ENCODE measurements at regions not wholly inside any gene's neighbourhood (a gene's known extent, or its start where the extent isn't known, plus 50 kb on each side); places are given as distances from the start of the nearest gene placed in this dataset.

DNA sequence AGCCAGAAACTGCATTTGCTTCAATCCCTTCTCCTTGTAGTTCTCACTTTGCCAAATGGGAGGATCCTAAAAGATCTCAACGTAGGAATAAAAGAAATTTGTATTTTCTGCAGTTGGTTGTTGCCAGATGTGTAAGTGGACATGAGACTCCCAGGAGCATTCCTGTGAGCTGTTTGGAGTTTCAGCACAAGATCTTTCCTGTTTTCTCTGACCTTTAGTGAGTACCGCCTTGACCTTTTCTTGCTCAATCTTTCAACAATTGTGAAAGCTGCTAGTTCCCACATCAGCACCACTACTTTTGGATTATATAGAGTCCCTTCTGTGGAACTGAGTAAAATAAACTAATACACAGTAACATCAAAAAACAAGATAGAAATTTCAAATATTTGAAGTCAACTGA, 683.8 kb upstream of the PABPC4L start:
- Mint-ChIP-seq H3K27me3 (ENCODE audit: insufficient read depth, low read depth, poor library complexity) (no peaks in the 10 kb centered on the region), H3K27ac (no peak overlapping the region), H3K4me3 (no peak overlapping the region), H3K9me3 (no peaks in the 10 kb centered on the region), H3K36me3 (ENCODE audit: low read depth) (no peaks in the 10 kb centered on the region), H3K4me1 (no peaks in the 10 kb centered on the region)
- peak overlapping the region; percentile 24; the same call in 1 of the 2 replicates for H2AFZ ChIP-seq
- no peaks in the 10 kb centered on the region for H4K20me1 ChIP-seq (replicated peaks; ENCODE audit: insufficient read depth)
- H3K4me1 ChIP-seq (ENCODE audit: insufficient read depth), result no peaks in the 10 kb centered on the region
- no peaks in the 10 kb centered on the region for H3K27me3 ChIP-seq (ENCODE audit: insufficient read depth)
- DNase-seq (ENCODE audit: low spot score) (no peak), ATAC-seq (no peak)
- no peak overlapping the region for H3K4me3 ChIP-seq
- H3K36me3 ChIP-seq (ENCODE audit: insufficient read depth), result no peaks in the 10 kb centered on the region
- H3K9me2 ChIP-seq (ENCODE audit: insufficient read depth), result no peaks in the 10 kb centered on the region
- no peaks in the 10 kb centered on the region for H3K79me2 ChIP-seq (replicated peaks; ENCODE audit: insufficient read depth)
- H3K27ac ChIP-seq (ENCODE audit: low read depth), result no peak overlapping the region
- no peak overlapping the region for H3K4me2 ChIP-seq
- no peaks in the 10 kb centered on the region for H3F3A ChIP-seq (replicated peaks; ENCODE audit: low read depth)
- TF ChIP-seq EZH2phosphoT487 (IDR thresholded peaks at IDR 0.05; ENCODE audit: unreplicated experiment) (no peak), ZNF114 (CRISPR knock-in tag; IDR thresholded peaks at IDR 0.05) (no peak)
- TF ChIP-seq, protein P1, sequence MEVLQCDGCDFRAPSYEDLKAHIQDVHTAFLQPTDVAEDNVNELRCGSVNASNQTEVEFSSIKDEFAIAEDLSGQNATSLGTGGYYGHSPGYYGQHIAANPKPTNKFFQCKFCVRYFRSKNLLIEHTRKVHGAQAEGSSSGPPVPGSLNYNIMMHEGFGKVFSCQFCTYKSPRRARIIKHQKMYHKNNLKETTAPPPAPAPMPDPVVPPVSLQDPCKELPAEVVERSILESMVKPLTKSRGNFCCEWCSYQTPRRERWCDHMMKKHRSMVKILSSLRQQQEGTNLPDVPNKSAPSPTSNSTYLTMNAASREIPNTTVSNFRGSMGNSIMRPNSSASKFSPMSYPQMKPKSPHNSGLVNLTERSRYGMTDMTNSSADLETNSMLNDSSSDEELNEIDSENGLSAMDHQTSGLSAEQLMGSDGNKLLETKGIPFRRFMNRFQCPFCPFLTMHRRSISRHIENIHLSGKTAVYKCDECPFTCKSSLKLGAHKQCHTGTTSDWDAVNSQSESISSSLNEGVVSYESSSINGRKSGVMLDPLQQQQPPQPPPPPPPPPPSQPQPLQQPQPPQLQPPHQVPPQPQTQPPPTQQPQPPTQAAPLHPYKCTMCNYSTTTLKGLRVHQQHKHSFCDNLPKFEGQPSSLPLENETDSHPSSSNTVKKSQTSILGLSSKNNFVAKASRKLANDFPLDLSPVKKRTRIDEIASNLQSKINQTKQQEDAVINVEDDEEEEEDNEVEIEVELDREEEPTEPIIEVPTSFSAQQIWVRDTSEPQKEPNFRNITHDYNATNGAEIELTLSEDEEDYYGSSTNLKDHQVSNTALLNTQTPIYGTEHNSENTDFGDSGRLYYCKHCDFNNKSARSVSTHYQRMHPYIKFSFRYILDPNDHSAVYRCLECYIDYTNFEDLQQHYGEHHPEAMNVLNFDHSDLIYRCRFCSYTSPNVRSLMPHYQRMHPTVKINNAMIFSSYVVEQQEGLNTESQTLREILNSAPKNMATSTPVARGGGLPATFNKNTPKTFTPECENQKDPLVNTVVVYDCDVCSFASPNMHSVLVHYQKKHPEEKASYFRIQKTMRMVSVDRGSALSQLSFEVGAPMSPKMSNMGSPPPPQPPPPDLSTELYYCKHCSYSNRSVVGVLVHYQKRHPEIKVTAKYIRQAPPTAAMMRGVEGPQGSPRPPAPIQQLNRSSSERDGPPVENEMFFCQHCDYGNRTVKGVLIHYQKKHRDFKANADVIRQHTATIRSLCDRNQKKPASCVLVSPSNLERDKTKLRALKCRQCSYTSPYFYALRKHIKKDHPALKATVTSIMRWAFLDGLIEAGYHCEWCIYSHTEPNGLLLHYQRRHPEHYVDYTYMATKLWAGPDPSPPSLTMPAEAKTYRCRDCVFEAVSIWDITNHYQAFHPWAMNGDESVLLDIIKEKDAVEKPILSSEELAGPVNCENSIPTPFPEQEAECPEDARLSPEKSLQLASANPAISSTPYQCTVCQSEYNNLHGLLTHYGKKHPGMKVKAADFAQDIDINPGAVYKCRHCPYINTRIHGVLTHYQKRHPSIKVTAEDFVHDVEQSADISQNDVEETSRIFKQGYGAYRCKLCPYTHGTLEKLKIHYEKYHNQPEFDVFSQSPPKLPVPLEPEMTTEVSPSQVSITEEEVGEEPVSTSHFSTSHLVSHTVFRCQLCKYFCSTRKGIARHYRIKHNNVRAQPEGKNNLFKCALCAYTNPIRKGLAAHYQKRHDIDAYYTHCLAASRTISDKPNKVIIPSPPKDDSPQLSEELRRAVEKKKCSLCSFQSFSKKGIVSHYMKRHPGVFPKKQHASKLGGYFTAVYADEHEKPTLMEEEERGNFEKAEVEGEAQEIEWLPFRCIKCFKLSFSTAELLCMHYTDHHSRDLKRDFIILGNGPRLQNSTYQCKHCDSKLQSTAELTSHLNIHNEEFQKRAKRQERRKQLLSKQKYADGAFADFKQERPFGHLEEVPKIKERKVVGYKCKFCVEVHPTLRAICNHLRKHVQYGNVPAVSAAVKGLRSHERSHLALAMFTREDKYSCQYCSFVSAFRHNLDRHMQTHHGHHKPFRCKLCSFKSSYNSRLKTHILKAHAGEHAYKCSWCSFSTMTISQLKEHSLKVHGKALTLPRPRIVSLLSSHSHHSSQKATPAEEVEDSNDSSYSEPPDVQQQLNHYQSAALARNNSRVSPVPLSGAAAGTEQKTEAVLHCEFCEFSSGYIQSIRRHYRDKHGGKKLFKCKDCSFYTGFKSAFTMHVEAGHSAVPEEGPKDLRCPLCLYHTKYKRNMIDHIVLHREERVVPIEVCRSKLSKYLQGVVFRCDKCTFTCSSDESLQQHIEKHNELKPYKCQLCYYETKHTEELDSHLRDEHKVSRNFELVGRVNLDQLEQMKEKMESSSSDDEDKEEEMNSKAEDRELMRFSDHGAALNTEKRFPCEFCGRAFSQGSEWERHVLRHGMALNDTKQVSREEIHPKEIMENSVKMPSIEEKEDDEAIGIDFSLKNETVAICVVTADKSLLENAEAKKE (CRISPR knock-in tag; IDR thresholded peaks at IDR 0.05), result no peak
- TF ChIP-seq, protein P2, sequence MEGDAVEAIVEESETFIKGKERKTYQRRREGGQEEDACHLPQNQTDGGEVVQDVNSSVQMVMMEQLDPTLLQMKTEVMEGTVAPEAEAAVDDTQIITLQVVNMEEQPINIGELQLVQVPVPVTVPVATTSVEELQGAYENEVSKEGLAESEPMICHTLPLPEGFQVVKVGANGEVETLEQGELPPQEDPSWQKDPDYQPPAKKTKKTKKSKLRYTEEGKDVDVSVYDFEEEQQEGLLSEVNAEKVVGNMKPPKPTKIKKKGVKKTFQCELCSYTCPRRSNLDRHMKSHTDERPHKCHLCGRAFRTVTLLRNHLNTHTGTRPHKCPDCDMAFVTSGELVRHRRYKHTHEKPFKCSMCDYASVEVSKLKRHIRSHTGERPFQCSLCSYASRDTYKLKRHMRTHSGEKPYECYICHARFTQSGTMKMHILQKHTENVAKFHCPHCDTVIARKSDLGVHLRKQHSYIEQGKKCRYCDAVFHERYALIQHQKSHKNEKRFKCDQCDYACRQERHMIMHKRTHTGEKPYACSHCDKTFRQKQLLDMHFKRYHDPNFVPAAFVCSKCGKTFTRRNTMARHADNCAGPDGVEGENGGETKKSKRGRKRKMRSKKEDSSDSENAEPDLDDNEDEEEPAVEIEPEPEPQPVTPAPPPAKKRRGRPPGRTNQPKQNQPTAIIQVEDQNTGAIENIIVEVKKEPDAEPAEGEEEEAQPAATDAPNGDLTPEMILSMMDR (conservative IDR thresholded peaks at IDR 0.05; ENCODE audit: low read depth in 2 of 2), result no peak
- TF ChIP-seq, protein P3, sequence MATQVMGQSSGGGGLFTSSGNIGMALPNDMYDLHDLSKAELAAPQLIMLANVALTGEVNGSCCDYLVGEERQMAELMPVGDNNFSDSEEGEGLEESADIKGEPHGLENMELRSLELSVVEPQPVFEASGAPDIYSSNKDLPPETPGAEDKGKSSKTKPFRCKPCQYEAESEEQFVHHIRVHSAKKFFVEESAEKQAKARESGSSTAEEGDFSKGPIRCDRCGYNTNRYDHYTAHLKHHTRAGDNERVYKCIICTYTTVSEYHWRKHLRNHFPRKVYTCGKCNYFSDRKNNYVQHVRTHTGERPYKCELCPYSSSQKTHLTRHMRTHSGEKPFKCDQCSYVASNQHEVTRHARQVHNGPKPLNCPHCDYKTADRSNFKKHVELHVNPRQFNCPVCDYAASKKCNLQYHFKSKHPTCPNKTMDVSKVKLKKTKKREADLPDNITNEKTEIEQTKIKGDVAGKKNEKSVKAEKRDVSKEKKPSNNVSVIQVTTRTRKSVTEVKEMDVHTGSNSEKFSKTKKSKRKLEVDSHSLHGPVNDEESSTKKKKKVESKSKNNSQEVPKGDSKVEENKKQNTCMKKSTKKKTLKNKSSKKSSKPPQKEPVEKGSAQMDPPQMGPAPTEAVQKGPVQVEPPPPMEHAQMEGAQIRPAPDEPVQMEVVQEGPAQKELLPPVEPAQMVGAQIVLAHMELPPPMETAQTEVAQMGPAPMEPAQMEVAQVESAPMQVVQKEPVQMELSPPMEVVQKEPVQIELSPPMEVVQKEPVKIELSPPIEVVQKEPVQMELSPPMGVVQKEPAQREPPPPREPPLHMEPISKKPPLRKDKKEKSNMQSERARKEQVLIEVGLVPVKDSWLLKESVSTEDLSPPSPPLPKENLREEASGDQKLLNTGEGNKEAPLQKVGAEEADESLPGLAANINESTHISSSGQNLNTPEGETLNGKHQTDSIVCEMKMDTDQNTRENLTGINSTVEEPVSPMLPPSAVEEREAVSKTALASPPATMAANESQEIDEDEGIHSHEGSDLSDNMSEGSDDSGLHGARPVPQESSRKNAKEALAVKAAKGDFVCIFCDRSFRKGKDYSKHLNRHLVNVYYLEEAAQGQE (IDR thresholded peaks at IDR 0.05; ENCODE audit: unreplicated experiment), result no peak
